Fibroblast of lung (primary cell): ENCODE measurements at regions not wholly inside any gene's neighbourhood (a gene's known extent, or its start where the extent isn't known, plus 50 kb on each side); places are given as distances from the start of the nearest gene placed in this dataset.

Experiments used
- DNase-seq, 2 donors: peaks; one replicate each; pipeline versions ENCODE4 v3.0.0 to v3.0.0-alpha.2; 2010; ENCODE audit warnings: low read depth in 2 of 2
- H2AFZ ChIP-seq: 2 replicates; pipeline ENCODE4 v1.5.1; 2012; ENCODE audit warnings: low read length, control low read depth, inconsistent platforms
- H3K27ac ChIP-seq: 2 replicates; pipeline ENCODE4 v1.5.1; 2011; ENCODE audit warnings: low read length, control low read depth; ENCODE audit not compliant: insufficient read depth
- H3K27me3 ChIP-seq: 2 replicates; pipeline ENCODE4 v1.5.1; 2011; ENCODE audit warnings: mild to moderate bottlenecking, low read length; ENCODE audit not compliant: control insufficient read depth, insufficient read depth
- H3K36me3 ChIP-seq: 2 replicates; pipeline ENCODE4 v1.5.1; 2011; ENCODE audit warnings: low read length; ENCODE audit not compliant: control insufficient read depth, insufficient read depth
- H3K4me1 ChIP-seq: 2 replicates; pipeline ENCODE4 v1.5.1; 2011; ENCODE audit warnings: low read length; ENCODE audit not compliant: control insufficient read depth, insufficient read depth; ENCODE audit errors: extremely low read depth
- H3K4me2 ChIP-seq: 2 replicates; pipeline ENCODE4 v1.5.1; 2011; ENCODE audit warnings: low read length, control low read depth; ENCODE audit not compliant: insufficient read depth; ENCODE audit errors: extremely low read depth
- H3K4me3 ChIP-seq, 4 experiments: fragments of 200-600 bp in 1 of 4; sonication (generic) in 1 of 4; replicated peaks in 1 of 4; 2 replicates each; pipeline ENCODE4 v1.5.1; 2011 to 2016; ENCODE audit warnings: low read length in 4 of 4, low read depth in 3 of 4, mild to moderate bottlenecking in 3 of 4, control low read depth in 2 of 4, inconsistent platforms in 1 of 4, mixed read lengths in 1 of 4; ENCODE audit not compliant: insufficient read depth in 1 of 4; ENCODE audit errors: control extremely low read depth in 1 of 4
- H3K79me2 ChIP-seq: 2 replicates; pipeline ENCODE4 v1.5.1; 2012; ENCODE audit warnings: mild to moderate bottlenecking, low read length, inconsistent platforms; ENCODE audit not compliant: control insufficient read depth, insufficient read depth
- H3K9ac ChIP-seq: 2 replicates; pipeline ENCODE4 v1.5.1; 2011; ENCODE audit warnings: mild to moderate bottlenecking, low read length, control low read depth; ENCODE audit not compliant: insufficient read depth
- H3K9me3 ChIP-seq: 2 replicates; pipeline ENCODE4 v1.5.1; 2012; ENCODE audit warnings: low read depth, low read length; ENCODE audit not compliant: control insufficient read depth, insufficient read depth
- H4K20me1 ChIP-seq: 2 replicates; pipeline ENCODE4 v1.5.1; 2011; ENCODE audit warnings: low read length; ENCODE audit not compliant: control insufficient read depth, insufficient read depth; ENCODE audit errors: extremely low read depth
- CTCF ChIP-seq, 2 donors: IDR thresholded peaks in 1 of 2; conservative IDR thresholded peaks in 1 of 2; 1 replicate in 1 of 2; 2 replicates in 1 of 2; pipeline ENCODE4 v1.5.1; 2011 to 2012; ENCODE audit warnings: low read length in 2 of 2, control low read depth in 1 of 2, inconsistent platforms in 1 of 2, low read depth in 1 of 2, mild to moderate bottlenecking in 1 of 2
- EZH2 ChIP-seq: IDR thresholded peaks from 2 replicates; pipeline ENCODE4 v1.5.1; 2012; ENCODE audit warnings: low read length, control low read depth, mild to moderate bottlenecking; ENCODE audit errors: missing control alignments

DNA sequence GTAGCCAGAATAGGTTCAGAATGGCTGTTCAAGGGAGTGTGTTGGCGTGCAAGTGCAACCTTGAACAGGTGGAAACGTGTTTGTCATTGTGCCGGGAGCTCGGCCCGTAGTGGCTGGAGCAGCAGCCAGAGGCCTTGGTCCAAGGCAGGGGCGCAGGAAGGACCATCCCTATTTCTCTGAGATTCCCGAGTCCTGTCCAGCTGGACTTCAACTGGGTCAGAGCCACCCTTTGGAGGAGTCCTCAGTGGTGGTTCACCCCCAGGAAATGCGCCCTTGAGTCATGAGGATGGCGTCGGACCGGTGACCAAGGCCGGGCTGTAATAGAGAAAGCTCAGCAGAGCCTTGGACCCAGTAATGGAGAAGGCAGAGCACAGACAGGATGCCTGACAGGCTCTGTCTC is 1402.0 kb downstream of the BRD1 start:
- H3K4me2 ChIP-seq: no peak overlapping the region
- DNase-seq: no peak
- H2AFZ ChIP-seq: no peak overlapping the region
- no peaks in the 10 kb centered on the region for H3K27me3 ChIP-seq
- H3K27ac ChIP-seq: no peak overlapping the region
- no peaks in the 10 kb centered on the region for H4K20me1 ChIP-seq
- H3K9me3 ChIP-seq: no peaks in the 10 kb centered on the region
- no peak overlapping the region for H3K4me3 ChIP-seq
- no peak for TF ChIP-seq CTCF (conservative IDR thresholded peaks at IDR 0.05 in 1 of 2, IDR thresholded peaks at IDR 0.05 in 1 of 2; ENCODE audit: low read depth in 1 of 2, low read length in 2 of 2)
- no peak for TF ChIP-seq EZH2
- no peaks in the 10 kb centered on the region for H3K36me3 ChIP-seq
- no peaks in the 10 kb centered on the region for H3K79me2 ChIP-seq
- H3K4me1 ChIP-seq: no peaks in the 10 kb centered on the region
- no peak overlapping the region for H3K9ac ChIP-seq

DNA sequence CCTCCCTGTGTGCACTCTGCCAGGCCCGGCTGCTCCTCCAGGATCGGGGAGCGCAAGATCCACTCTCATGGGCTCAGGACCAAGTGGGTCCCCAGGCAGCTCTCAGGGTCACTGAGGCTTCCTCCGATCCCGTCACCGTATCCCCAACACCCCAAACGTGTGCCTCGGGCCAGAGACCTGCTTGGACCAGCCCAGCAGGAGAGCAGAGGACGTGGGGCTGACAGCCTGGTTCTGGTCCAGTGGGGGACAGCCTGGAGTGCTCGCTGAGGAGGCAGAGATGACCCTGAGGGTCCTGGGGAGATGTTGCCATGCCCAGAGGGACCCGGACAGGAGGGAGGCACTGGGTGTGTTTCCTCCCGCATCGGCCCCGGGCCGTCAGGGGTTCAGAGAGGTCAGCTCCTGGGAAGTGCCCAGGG is 1402.6 kb downstream of the BRD1 start:
- no peak overlapping the region for H3K4me2 ChIP-seq
- no peak overlapping the region for H3K4me3 ChIP-seq
- H2AFZ ChIP-seq: no peak overlapping the region
- H3K27me3 ChIP-seq: no peaks in the 10 kb centered on the region
- H3K9ac ChIP-seq: no peak overlapping the region
- no peaks in the 10 kb centered on the region for H3K4me1 ChIP-seq
- H3K36me3 ChIP-seq: no peaks in the 10 kb centered on the region
- H3K27ac ChIP-seq: no peak overlapping the region
- DNase-seq: no peak
- H3K9me3 ChIP-seq: no peaks in the 10 kb centered on the region
- no peaks in the 10 kb centered on the region for H4K20me1 ChIP-seq
- TF ChIP-seq EZH2 (no peak), CTCF (conservative IDR thresholded peaks at IDR 0.05 in 1 of 2, IDR thresholded peaks at IDR 0.05 in 1 of 2; ENCODE audit: low read depth in 1 of 2, low read length in 2 of 2) (no peak)
- no peaks in the 10 kb centered on the region for H3K79me2 ChIP-seq

- Histone ChIP-seq H4K20me1 (no peaks in the 10 kb centered on the region), H3K9ac (no peak overlapping the region), H3K9me3 (no peaks in the 10 kb centered on the region), H3K27me3 (no peaks in the 10 kb centered on the region), H3K4me2 (no peak overlapping the region), H3K79me2 (no peaks in the 10 kb centered on the region), H2AFZ (no peak overlapping the region), H3K36me3 (no peaks in the 10 kb centered on the region), H3K27ac (no peak overlapping the region), H3K4me3 (no peak overlapping the region), H3K4me1 (no peaks in the 10 kb centered on the region)
- DNase-seq: no peak
- TF ChIP-seq CTCF (conservative IDR thresholded peaks at IDR 0.05 in 1 of 2, IDR thresholded peaks at IDR 0.05 in 1 of 2; ENCODE audit: low read depth in 1 of 2, low read length in 2 of 2) (no peak), EZH2 (no peak)
Measured at GRCh38 chr22:48424661-48425060, 1403.0 kb downstream of the BRD1 start.
